ENCODE measurements at regions not wholly inside any gene's neighbourhood (a gene's known extent, or its start where the extent isn't known, plus 50 kb on each side); places are given as distances from the start of the nearest gene placed in this dataset.
A peak's percentile ranks its signal among the peaks of the same experiment; 100 is the strongest.

GRCh38 chr7:18276380-18276779, 219.2 kb upstream of the HDAC9 start:
- peak in 1 of 2 donors; percentile 11 for TF ChIP-seq CTCF (conservative IDR thresholded peaks at IDR 0.05 in 1 of 2, IDR thresholded peaks at IDR 0.05 in 1 of 2; ENCODE audit: extremely low read depth in 1 of 2, insufficient read depth in 1 of 2, low read depth in 1 of 2, low read length in 2 of 2)
- no peak for TF ChIP-seq EZH2 (IDR thresholded peaks at IDR 0.05; ENCODE audit: borderline replicate concordance, low read length)
